ENCODE measurements at regions not wholly inside any gene's neighbourhood (a gene's known extent, or its start where the extent isn't known, plus 50 kb on each side); places are given as distances from the start of the nearest gene placed in this dataset.

GRCh38 chr10:4448030-4448429 lies 378.0 kb upstream of the AKR1E2 start:
- H3K9me3 ChIP-seq (ENCODE audit: control insufficient read depth, insufficient read depth, low read length), result peaks cover 6% of the 10 kb centered on the region; the same call in 1 of the 2 replicates
- H3K9ac ChIP-seq (ENCODE audit: low read depth, low read length), result no peak overlapping the region

DNA sequence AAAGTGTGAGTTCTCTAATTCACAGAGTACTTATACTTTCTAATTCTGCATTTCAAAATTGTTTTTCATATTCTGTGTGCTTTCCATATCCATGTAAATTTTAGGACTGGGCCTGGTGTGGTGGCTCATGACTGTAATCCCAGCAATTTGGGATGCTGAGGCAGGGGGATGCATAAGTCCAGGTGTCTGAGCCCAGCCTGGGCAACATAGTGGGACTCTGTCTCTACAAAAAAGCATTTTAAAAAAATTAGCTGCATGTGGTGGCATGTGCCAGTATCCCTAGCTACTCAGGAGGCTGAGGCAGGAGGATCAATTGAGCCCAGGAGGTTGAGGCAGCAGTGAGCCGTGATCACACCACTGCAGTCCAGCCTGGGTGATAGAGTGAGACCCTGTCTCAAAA lies 382.6 kb upstream of the AKR1E2 start:
- Histone ChIP-seq H3K4me1 (ENCODE audit: control insufficient read depth, insufficient read depth, low read length) (no peaks in the 10 kb centered on the region), H3K27me3 (ENCODE audit: control insufficient read depth, insufficient read depth, low read length) (no peaks in the 10 kb centered on the region), H3K9me3 (ENCODE audit: control insufficient read depth, insufficient read depth, low read length) (peaks cover 7% of the 10 kb centered on the region; the same call in 1 of the 2 replicates), H3K4me3 (ENCODE audit: low read depth, low read length) (no peak overlapping the region), H3K36me3 (ENCODE audit: control insufficient read depth, insufficient read depth, low read length) (no peaks in the 10 kb centered on the region), H3K9ac (ENCODE audit: low read depth, low read length) (no peak overlapping the region), H3K27ac (ENCODE audit: low read depth, low read length) (no peak overlapping the region)

More at GRCh38 chr10:4448030-4448429, 378.0 kb upstream of the AKR1E2 start:
- H3K36me3 ChIP-seq (ENCODE audit: control insufficient read depth, insufficient read depth, low read length), result no peaks in the 10 kb centered on the region
- H3K27ac ChIP-seq (ENCODE audit: low read depth, low read length), result no peak overlapping the region
- no peak overlapping the region for H3K4me3 ChIP-seq (ENCODE audit: low read depth, low read length)
- H3K4me1 ChIP-seq (ENCODE audit: control insufficient read depth, insufficient read depth, low read length), result peaks cover 10% of the 10 kb centered on the region
- no peaks in the 10 kb centered on the region for H3K27me3 ChIP-seq (ENCODE audit: control insufficient read depth, insufficient read depth, low read length)

DNA sequence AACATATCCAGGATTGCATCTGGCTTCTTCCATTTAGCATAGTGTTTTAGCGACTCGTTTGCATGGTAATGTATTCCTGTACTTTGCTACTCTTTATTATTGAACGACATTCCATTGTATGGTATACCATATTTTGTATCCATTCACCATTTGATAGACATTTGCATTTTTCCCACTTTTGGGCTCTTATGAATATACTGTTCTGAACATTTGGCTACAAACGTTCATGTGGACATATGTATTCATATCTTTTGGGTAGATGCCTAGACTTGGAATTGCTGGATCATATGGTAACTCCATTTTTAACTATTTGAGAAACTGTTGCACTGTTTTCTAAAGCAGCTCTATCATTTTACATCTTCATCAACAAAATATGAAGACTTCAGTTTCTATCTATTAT lies 383.7 kb upstream of the AKR1E2 start:
- peaks cover 7% of the 10 kb centered on the region; the same call in 1 of the 2 replicates for H3K9me3 ChIP-seq (ENCODE audit: control insufficient read depth, insufficient read depth, low read length)
- no peaks in the 10 kb centered on the region for H3K27me3 ChIP-seq (ENCODE audit: control insufficient read depth, insufficient read depth, low read length)
- no peak overlapping the region for H3K9ac ChIP-seq (ENCODE audit: low read depth, low read length)
- H3K36me3 ChIP-seq (ENCODE audit: control insufficient read depth, insufficient read depth, low read length), result no peaks in the 10 kb centered on the region
- no peak overlapping the region for H3K27ac ChIP-seq (ENCODE audit: low read depth, low read length)
- H3K4me3 ChIP-seq (ENCODE audit: low read depth, low read length), result no peak overlapping the region
- H3K4me1 ChIP-seq (ENCODE audit: control insufficient read depth, insufficient read depth, low read length), result no peaks in the 10 kb centered on the region

- no peaks in the 10 kb centered on the region for H3K36me3 ChIP-seq (ENCODE audit: control insufficient read depth, insufficient read depth, low read length)
- no peaks in the 10 kb centered on the region for H3K27me3 ChIP-seq (ENCODE audit: control insufficient read depth, insufficient read depth, low read length)
- no peaks in the 10 kb centered on the region for H3K4me1 ChIP-seq (ENCODE audit: control insufficient read depth, insufficient read depth, low read length)
- no peak overlapping the region for H3K27ac ChIP-seq (ENCODE audit: low read depth, low read length)
- no peak overlapping the region for H3K9ac ChIP-seq (ENCODE audit: low read depth, low read length)
- H3K9me3 ChIP-seq (ENCODE audit: control insufficient read depth, insufficient read depth, low read length), result peaks cover 7% of the 10 kb centered on the region; the same call in 1 of the 2 replicates
- H3K4me3 ChIP-seq (ENCODE audit: low read depth, low read length), result no peak overlapping the region
These were observed 385.7 kb upstream of the AKR1E2 start for GRCh38 chr10:4440260-4440659.

DNA sequence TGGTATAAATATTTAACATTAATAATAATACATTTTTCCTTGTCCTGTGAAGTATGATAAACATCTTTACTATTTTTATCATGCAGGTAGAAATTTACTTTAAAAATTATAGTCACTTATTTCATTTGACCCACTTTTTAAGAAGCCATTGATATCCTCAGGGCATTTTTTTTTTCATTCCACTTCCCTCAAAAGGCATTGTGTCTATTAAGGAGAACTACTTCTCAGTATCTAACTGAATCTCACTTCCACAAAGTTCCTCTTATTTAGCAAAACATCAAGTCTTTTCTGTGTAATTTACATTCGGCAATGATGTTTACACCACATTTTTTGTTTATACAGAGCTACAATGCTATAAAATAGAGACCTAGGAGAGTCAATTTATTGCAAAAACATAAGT lies 388.2 kb upstream of the AKR1E2 start:
- H3K27ac ChIP-seq (ENCODE audit: low read depth, low read length), result no peak overlapping the region
- no peak overlapping the region for H3K4me3 ChIP-seq (ENCODE audit: low read depth, low read length)
- no peaks in the 10 kb centered on the region for H3K27me3 ChIP-seq (ENCODE audit: control insufficient read depth, insufficient read depth, low read length)
- no peaks in the 10 kb centered on the region for H3K9me3 ChIP-seq (ENCODE audit: control insufficient read depth, insufficient read depth, low read length)
- no peaks in the 10 kb centered on the region for H3K4me1 ChIP-seq (ENCODE audit: control insufficient read depth, insufficient read depth, low read length)
- no peak overlapping the region for H3K9ac ChIP-seq (ENCODE audit: low read depth, low read length)
- no peaks in the 10 kb centered on the region for H3K36me3 ChIP-seq (ENCODE audit: control insufficient read depth, insufficient read depth, low read length)

DNA sequence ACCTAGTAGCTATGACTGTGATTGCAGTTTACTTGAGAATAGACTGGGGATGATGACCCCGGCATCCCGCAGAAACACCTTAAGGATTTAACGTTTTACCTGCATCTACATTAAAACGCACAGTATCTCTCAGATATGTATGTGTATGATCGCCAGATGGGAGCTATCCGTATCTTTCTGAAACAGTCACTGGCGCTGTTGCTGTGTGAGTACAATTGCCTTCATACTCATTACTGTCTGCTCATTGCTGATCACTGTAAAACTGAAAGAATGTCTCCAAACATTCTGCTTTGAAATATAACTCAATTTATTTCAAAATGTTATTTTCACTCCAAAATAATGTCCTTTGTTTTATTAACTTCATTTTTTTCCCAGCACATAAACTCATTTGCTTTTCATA lies 388.9 kb upstream of the AKR1E2 start:
- Histone ChIP-seq H3K9me3 (ENCODE audit: control insufficient read depth, insufficient read depth, low read length) (no peaks in the 10 kb centered on the region), H3K27ac (ENCODE audit: low read depth, low read length) (no peak overlapping the region), H3K9ac (ENCODE audit: low read depth, low read length) (no peak overlapping the region), H3K4me1 (ENCODE audit: control insufficient read depth, insufficient read depth, low read length) (no peaks in the 10 kb centered on the region), H3K4me3 (ENCODE audit: low read depth, low read length) (no peak overlapping the region), H3K27me3 (ENCODE audit: control insufficient read depth, insufficient read depth, low read length) (no peaks in the 10 kb centered on the region), H3K36me3 (ENCODE audit: control insufficient read depth, insufficient read depth, low read length) (no peaks in the 10 kb centered on the region)

DNA sequence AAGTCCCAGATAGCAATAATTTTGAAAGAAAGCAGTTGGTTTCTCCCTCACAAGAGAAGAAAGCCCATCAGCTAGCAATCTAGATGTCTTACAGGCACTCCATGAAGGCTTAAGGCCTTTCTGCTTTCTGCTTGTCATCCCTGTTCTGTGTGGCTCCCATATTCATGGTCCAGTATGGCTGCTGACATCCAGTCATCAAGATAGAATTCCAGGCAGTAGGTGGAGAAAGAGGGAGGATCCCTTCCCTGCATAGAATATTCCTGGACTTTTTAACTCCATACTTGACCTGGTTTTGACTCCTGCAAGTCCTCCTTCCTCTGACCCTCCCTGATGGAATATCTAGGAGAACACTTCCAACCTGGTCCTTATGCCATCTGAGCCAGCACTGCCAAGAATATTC lies 389.9 kb upstream of the AKR1E2 start:
- H3K27me3 ChIP-seq (ENCODE audit: control insufficient read depth, insufficient read depth, low read length), result no peaks in the 10 kb centered on the region
- no peaks in the 10 kb centered on the region for H3K4me1 ChIP-seq (ENCODE audit: control insufficient read depth, insufficient read depth, low read length)
- H3K36me3 ChIP-seq (ENCODE audit: control insufficient read depth, insufficient read depth, low read length), result no peaks in the 10 kb centered on the region
- no peak overlapping the region for H3K27ac ChIP-seq (ENCODE audit: low read depth, low read length)
- H3K4me3 ChIP-seq (ENCODE audit: low read depth, low read length), result no peak overlapping the region
- no peaks in the 10 kb centered on the region for H3K9me3 ChIP-seq (ENCODE audit: control insufficient read depth, insufficient read depth, low read length)
- no peak overlapping the region for H3K9ac ChIP-seq (ENCODE audit: low read depth, low read length)

- no peaks in the 10 kb centered on the region for H3K9me3 ChIP-seq (ENCODE audit: control insufficient read depth, insufficient read depth, low read length)
- no peaks in the 10 kb centered on the region for H3K36me3 ChIP-seq (ENCODE audit: control insufficient read depth, insufficient read depth, low read length)
- H3K4me1 ChIP-seq (ENCODE audit: control insufficient read depth, insufficient read depth, low read length), result no peaks in the 10 kb centered on the region
- no peak overlapping the region for H3K27ac ChIP-seq (ENCODE audit: low read depth, low read length)
- H3K4me3 ChIP-seq (ENCODE audit: low read depth, low read length), result no peak overlapping the region
- H3K9ac ChIP-seq (ENCODE audit: low read depth, low read length), result no peak overlapping the region
- no peaks in the 10 kb centered on the region for H3K27me3 ChIP-seq (ENCODE audit: control insufficient read depth, insufficient read depth, low read length)
These were observed 391.4 kb upstream of the AKR1E2 start for GRCh38 chr10:4434516-4435071.

DNA sequence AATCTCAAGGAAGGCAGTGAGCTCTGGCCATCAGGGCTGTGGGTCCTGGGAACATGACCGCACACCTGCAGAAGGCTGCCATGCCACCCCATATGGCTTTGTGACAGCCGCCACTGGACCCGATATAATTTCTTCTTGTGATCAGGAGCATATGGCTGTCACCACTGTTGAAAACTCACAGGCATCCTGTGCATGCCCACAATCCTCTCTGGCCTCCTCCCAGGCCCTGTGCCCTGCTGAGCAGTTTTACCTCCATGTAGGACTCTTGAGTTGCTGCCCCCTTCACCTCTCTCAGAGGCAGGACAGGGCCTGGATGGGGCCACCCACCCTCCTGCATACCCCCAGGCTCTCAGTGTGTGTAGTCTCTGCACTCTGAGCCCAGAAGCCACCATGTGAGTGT lies 391.9 kb upstream of the AKR1E2 start:
- H3K27ac ChIP-seq (ENCODE audit: low read depth, low read length), result no peak overlapping the region
- no peaks in the 10 kb centered on the region for H3K36me3 ChIP-seq (ENCODE audit: control insufficient read depth, insufficient read depth, low read length)
- no peak overlapping the region for H3K4me3 ChIP-seq (ENCODE audit: low read depth, low read length)
- no peaks in the 10 kb centered on the region for H3K9me3 ChIP-seq (ENCODE audit: control insufficient read depth, insufficient read depth, low read length)
- H3K9ac ChIP-seq (ENCODE audit: low read depth, low read length), result no peak overlapping the region
- H3K4me1 ChIP-seq (ENCODE audit: control insufficient read depth, insufficient read depth, low read length), result no peaks in the 10 kb centered on the region
- H3K27me3 ChIP-seq (ENCODE audit: control insufficient read depth, insufficient read depth, low read length), result no peaks in the 10 kb centered on the region

GRCh38 chr10:4431114-4431863 lies 394.7 kb upstream of the AKR1E2 start:
- Histone ChIP-seq H3K4me1 (ENCODE audit: control insufficient read depth, insufficient read depth, low read length) (no peaks in the 10 kb centered on the region), H3K4me3 (ENCODE audit: low read depth, low read length) (no peak overlapping the region), H3K27ac (ENCODE audit: low read depth, low read length) (no peak overlapping the region), H3K36me3 (ENCODE audit: control insufficient read depth, insufficient read depth, low read length) (no peaks in the 10 kb centered on the region), H3K27me3 (ENCODE audit: control insufficient read depth, insufficient read depth, low read length) (no peaks in the 10 kb centered on the region), H3K9me3 (ENCODE audit: control insufficient read depth, insufficient read depth, low read length) (no peaks in the 10 kb centered on the region), H3K9ac (ENCODE audit: low read depth, low read length) (no peak overlapping the region)

GRCh38 chr10:4429571-4429970 lies 396.4 kb upstream of the AKR1E2 start:
- H3K9me3 ChIP-seq (ENCODE audit: control insufficient read depth, insufficient read depth, low read length), result no peaks in the 10 kb centered on the region
- H3K27ac ChIP-seq (ENCODE audit: low read depth, low read length), result no peak overlapping the region
- H3K4me3 ChIP-seq (ENCODE audit: low read depth, low read length), result no peak overlapping the region
- no peaks in the 10 kb centered on the region for H3K4me1 ChIP-seq (ENCODE audit: control insufficient read depth, insufficient read depth, low read length)
- H3K27me3 ChIP-seq (ENCODE audit: control insufficient read depth, insufficient read depth, low read length), result no peaks in the 10 kb centered on the region
- H3K36me3 ChIP-seq (ENCODE audit: control insufficient read depth, insufficient read depth, low read length), result no peaks in the 10 kb centered on the region
- H3K9ac ChIP-seq (ENCODE audit: low read depth, low read length), result no peak overlapping the region

Data from HUES48 (cell line).